Epithelial cell of proximal tubule (primary cell): ENCODE measurements at regions not wholly inside any gene's neighbourhood (a gene's known extent, or its start where the extent isn't known, plus 50 kb on each side); places are given as distances from the start of the nearest gene placed in this dataset.
"Not testable (repeated sequence)": the region's sequence is repeated elsewhere in the genome, so short reads cannot be mapped to it uniquely, and the experiment has no call there.

Experiments
- DNase-seq: peaks from one replicate; pipeline ENCODE4 v3.0.0-alpha.2; 2011; ENCODE audit warnings: low read depth
- H3K4me3 ChIP-seq: 2 replicates; pipeline ENCODE4 v1.5.1; 2011; ENCODE audit warnings: low read depth, mild to moderate bottlenecking, low read length
- CTCF ChIP-seq: conservative IDR thresholded peaks from 2 replicates; pipeline ENCODE4 v1.5.1; 2012; ENCODE audit warnings: low read depth, mild to moderate bottlenecking, low read length

DNA sequence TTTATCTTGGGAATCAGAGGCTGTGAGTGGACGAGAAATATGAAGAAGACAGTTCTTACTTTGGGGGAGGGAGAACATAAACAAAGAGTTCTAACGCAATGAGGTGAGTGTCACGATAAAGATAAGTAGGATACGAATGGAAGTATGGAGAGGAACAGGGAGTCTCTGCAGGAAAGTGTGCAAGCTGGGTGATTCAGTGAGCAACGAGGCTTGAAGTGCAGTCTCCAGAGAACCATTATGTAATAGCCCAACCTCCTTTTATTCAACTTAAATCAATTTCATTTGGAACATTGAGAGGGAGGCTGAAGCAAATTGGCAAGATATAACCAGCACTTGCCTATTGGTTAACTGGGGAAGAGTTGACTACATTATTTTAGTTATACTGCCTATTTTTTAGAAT lies 99.3 kb upstream of the PLD5 start:
- DNase-seq, result no peak
- no peak for TF ChIP-seq CTCF
- H3K4me3 ChIP-seq, result no peak overlapping the region

GRCh38 chr1:242623119-242623518 lies 98.6 kb upstream of the PLD5 start:
- TF ChIP-seq CTCF, result no peak
- no peak for DNase-seq
- H3K4me3 ChIP-seq, result no peak overlapping the region

DNA sequence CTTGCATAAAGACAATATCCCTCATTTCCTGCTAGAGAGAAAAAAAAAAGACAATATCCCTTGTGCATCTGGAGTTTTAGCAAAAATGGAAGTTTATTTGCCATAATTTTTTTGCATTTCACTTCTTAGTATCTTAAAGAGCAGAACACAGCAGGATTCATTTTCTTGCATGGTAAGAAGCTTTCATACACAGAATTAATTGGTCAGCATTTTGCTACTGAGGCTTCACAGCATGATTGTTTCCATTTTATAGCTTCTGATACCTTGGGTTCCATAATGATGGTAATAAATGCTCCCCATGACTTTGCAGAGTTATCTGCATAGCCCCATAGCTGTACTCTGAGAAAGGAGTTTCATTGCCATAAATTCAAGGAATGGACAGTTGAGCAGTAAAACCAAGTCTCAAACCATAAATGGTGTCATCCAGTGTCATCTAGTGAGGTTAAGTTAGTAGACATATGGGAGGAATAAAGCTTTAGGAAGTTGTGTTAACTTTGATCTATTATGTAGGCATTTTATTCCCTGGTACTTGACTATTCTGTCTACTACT lies 88.8 kb upstream of the PLD5 start:
- no peak for DNase-seq
- TF ChIP-seq CTCF, result no peak
- no peak overlapping the region for H3K4me3 ChIP-seq

DNA sequence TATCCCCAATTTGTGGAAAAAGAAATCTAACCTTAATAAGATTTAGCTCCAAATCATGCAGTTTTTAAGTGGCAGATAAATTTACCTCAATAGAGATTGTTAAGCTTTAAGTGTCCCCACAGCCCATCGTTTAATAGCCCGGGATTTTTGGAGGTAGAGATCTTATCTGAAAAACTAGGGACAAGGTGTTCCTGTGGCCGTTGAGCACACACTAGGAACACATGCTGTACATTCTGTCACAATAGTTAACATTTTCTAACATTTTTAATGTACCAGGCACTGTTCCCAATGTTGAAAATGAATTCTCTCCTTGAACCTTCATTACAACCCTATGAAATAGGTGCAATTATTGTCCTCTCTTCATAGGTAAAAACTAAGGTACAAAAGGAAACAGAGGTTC lies 85.7 kb upstream of the PLD5 start:
- TF ChIP-seq CTCF, result no peak
- DNase-seq, result no peak
- H3K4me3 ChIP-seq, result no peak overlapping the region

DNA sequence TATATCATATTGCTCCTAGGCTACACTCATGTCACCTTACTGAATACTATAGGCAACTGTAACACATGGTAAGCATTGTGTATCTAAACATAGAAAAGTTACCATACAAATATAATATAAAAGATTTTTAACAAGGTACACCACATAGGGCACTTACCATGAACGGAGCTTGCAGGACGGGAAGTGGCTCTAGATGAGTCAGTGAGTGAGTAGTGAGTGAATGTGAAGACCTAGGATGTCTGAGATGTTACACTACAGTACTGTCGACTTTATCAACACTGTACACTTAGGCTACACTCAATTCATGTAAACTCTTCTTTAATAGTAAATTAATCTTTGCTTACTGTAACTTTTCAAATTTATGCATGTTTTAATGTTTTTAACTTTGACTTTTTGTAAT lies 81.0 kb upstream of the PLD5 start:
- TF ChIP-seq CTCF, result no peak
- no peak overlapping the region for H3K4me3 ChIP-seq
- no peak for DNase-seq

- no peak for TF ChIP-seq CTCF
- DNase-seq, result no peak
- H3K4me3 ChIP-seq, result no peak overlapping the region
These were observed 77.5 kb upstream of the PLD5 start for GRCh38 chr1:242602001-242602400.

GRCh38 chr1:242593756-242594155 lies 69.3 kb upstream of the PLD5 start:
- not testable (repeated sequence) for DNase-seq, H3K4me3 ChIP-seq

GRCh38 chr1:242586360-242586680 lies 61.8 kb upstream of the PLD5 start:
- DNase-seq, result no peak
- no peak for TF ChIP-seq CTCF
- H3K4me3 ChIP-seq, result no peak overlapping the region
